ENCODE measurements at regions not wholly inside any gene's neighbourhood (a gene's known extent, or its start where the extent isn't known, plus 50 kb on each side); places are given as distances from the start of the nearest gene placed in this dataset.

DNA sequence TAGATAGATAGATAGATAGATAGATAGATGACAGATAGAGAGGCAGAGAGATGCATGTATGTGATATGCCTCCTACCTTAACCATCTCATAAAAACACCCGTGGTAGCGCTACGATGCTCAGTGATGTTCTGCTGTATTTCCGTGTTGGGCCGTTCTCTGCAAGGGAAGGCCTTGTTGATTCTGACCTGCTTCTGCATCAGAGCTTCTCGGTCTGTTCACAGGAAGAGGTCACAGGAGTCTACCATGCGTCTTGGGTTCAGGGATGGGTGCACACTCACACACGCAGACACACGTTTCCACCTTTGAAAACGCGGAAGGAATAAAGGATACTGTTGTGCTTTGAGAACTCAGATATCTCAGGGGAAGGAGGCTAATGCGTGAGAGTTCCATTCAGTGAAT is 316.9 kb downstream of the TEX29 start:
- Histone ChIP-seq H2BK20ac (ENCODE audit: low read depth, low read length, poor library complexity, severe bottlenecking) (no peak overlapping the region), H2BK120ac (ENCODE audit: low read depth, low read length, poor library complexity, severe bottlenecking) (no peak overlapping the region), H3K23me2 (ENCODE audit: insufficient read length, low read depth, low read length, poor library complexity, severe bottlenecking) (peaks cover 3% of the 10 kb centered on the region), H3K9me3 (ENCODE audit: control insufficient read depth, low read depth, low read length) (no peaks in the 10 kb centered on the region), H2BK5ac (ENCODE audit: insufficient read length, low read length) (no peak overlapping the region), H3K79me1 (ENCODE audit: insufficient read depth, low read depth, low read length, poor library complexity, severe bottlenecking) (no peaks in the 10 kb centered on the region), H3K9ac (ENCODE audit: extremely low read depth, insufficient read length, low read length) (no peak overlapping the region), H2BK12ac (ENCODE audit: insufficient read length, low read depth, low read length) (no peak overlapping the region), H3K27ac (ENCODE audit: insufficient read length, low read depth, low read length) (no peak overlapping the region), H3T11ph (ENCODE audit: low read length) (no peak overlapping the region), H3K4ac (ENCODE audit: low read depth, low read length) (no peak overlapping the region), H3K4me2 (ENCODE audit: insufficient read depth, insufficient read length, low read length) (no peak overlapping the region), H3K79me2 (ENCODE audit: insufficient read depth, low read length) (no peaks in the 10 kb centered on the region), H3K14ac (ENCODE audit: insufficient read depth, low read length) (no peak overlapping the region), H3K4me1 (ENCODE audit: insufficient read depth, low read length) (peaks cover 13% of the 10 kb centered on the region; the same call in 1 of the 2 replicates), H2AFZ (ENCODE audit: low read length) (no peak overlapping the region), H2BK15ac (ENCODE audit: low read depth, low read length) (no peak overlapping the region), H4K91ac (ENCODE audit: insufficient read length, low read depth, low read length) (no peak overlapping the region), H3K56ac (ENCODE audit: insufficient read length, low read depth, low read length) (no peak overlapping the region), H3K23ac (ENCODE audit: insufficient read length, low read depth, low read length) (no peak overlapping the region), H2AK5ac (ENCODE audit: insufficient read length, low read length) (no peak overlapping the region), H4K8ac (replicated peaks; ENCODE audit: insufficient read length, low read depth, low read length) (no peak overlapping the region), H3K18ac (ENCODE audit: insufficient read length, low read depth, low read length) (no peak overlapping the region), H4K20me1 (ENCODE audit: control insufficient read depth, insufficient read depth, insufficient read length) (no peaks in the 10 kb centered on the region), H3K27me3 (ENCODE audit: insufficient read depth, low read length) (no peaks in the 10 kb centered on the region), H4K5ac (ENCODE audit: insufficient read length, low read depth, low read length) (no peak overlapping the region)
- H3K27me3 Mint-ChIP-seq (ENCODE audit: low read depth): peaks cover 5% of the 10 kb centered on the region
- no CpG with 5 or more reads among the region's 12 CpGs for WGBS (ENCODE audit: extremely low coverage, insufficient read length, low lambda C conversion rate)
- DNase-seq: no peak
- H3K27ac Mint-ChIP-seq: peak overlapping the region in 1 of 3 experiments; percentile 9; a peak in 1 of 7 replicates
- H3K9me3 Mint-ChIP-seq: peaks cover 0 to 3% of the 10 kb centered on the region in 2 experiments; a peak in 1 of 5 replicates
- TF ChIP-seq, protein P1, sequence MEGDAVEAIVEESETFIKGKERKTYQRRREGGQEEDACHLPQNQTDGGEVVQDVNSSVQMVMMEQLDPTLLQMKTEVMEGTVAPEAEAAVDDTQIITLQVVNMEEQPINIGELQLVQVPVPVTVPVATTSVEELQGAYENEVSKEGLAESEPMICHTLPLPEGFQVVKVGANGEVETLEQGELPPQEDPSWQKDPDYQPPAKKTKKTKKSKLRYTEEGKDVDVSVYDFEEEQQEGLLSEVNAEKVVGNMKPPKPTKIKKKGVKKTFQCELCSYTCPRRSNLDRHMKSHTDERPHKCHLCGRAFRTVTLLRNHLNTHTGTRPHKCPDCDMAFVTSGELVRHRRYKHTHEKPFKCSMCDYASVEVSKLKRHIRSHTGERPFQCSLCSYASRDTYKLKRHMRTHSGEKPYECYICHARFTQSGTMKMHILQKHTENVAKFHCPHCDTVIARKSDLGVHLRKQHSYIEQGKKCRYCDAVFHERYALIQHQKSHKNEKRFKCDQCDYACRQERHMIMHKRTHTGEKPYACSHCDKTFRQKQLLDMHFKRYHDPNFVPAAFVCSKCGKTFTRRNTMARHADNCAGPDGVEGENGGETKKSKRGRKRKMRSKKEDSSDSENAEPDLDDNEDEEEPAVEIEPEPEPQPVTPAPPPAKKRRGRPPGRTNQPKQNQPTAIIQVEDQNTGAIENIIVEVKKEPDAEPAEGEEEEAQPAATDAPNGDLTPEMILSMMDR (conservative IDR thresholded peaks at IDR 0.05): no peak
- H3K4me1 Mint-ChIP-seq: peaks cover 54 to 60% of the 10 kb centered on the region in 2 experiments
- no peaks in the 10 kb centered on the region for H3K36me3 Mint-ChIP-seq (ENCODE audit: insufficient read depth in 1 of 3, low read depth in 3 of 3)
- no peak overlapping the region for H3K4me3 Mint-ChIP-seq
